K562 (cell line): ENCODE measurements at regions not wholly inside any gene's neighbourhood (a gene's known extent, or its start where the extent isn't known, plus 50 kb on each side); places are given as distances from the start of the nearest gene placed in this dataset.

Source experiments
- KAT8 ChIP-seq: fragments of 450-650 bp; IDR thresholded peaks from 2 replicates; pipeline ENCODE4 v1.6.1; 2016; ENCODE audit warnings: low read depth, mild to moderate bottlenecking
- NFXL1 ChIP-seq: fragments of 450-650 bp; formaldehyde crosslinking; IDR thresholded peaks from 2 replicates; pipeline ENCODE4 v1.4.0; 2021; ENCODE audit warnings: mild to moderate bottlenecking
- YY1 ChIP-seq, 3 experiments: IDR thresholded peaks; 2 replicates each; pipeline ENCODE4 v1.6.1; 2011; ENCODE audit warnings: low read length in 2 of 3, mild to moderate bottlenecking in 2 of 3, moderate library complexity in 2 of 3, borderline replicate concordance in 1 of 3, control low read depth in 1 of 3, low read depth in 1 of 3; ENCODE audit not compliant: insufficient read depth in 3 of 3, insufficient replicate concordance in 2 of 3, control insufficient read depth in 1 of 3, insufficient read length in 1 of 3; ENCODE audit errors: extremely low read depth in 1 of 3
- ZKSCAN1 ChIP-seq: fragments of 150-350 bp; IDR thresholded peaks from 2 replicates; pipeline ENCODE4 v1.6.1; 2016; ENCODE audit warnings: low read depth, low read length
- ZNF431 ChIP-seq: sonication (generic); formaldehyde crosslinking; IDR thresholded peaks from 2 replicates; pipeline ENCODE4 v1.8.0; 2022; ENCODE audit warnings: mild to moderate bottlenecking, missing genetic modification reagents
- TF ChIP-seq, protein P1 (sequence below): sonication (generic); formaldehyde crosslinking; IDR thresholded peaks from 2 replicates; pipeline ENCODE4 v1.8.0; 2022; ENCODE audit warnings: mild to moderate bottlenecking, low read depth, missing genetic modification reagents
- TF ChIP-seq, protein P2 (sequence below): IDR thresholded peaks from 2 replicates; pipeline ENCODE4 v1.6.1; 2011; ENCODE audit not compliant: insufficient read length; ENCODE audit errors: extremely low read depth
- TF ChIP-seq, protein P3 (sequence below): sonication (generic); formaldehyde crosslinking; IDR thresholded peaks from 2 replicates; pipeline ENCODE4 v1.8.1; 2023; ENCODE audit warnings: mild to moderate bottlenecking, missing genetic modification reagents

DNA sequence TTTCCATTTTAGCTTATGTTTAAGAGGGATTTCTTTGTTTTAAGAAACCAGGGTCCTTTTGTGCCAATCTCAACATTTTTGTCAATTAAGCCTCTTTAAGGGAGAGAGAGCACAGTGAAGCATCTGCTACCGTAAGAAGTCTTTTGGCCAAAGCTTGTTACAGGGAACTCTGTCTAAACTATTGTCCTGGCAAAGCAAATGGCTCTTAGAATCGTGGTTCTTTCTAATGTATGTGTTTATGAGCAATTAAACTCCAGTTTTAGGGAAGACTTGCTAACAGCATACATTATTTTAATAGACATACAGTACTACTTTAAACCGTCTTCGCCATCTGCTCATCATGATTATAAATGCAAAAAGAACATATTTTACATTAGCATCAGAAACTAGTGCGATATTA lies 202.1 kb downstream of the CDCA7 start:
- TF ChIP-seq, protein P1, sequence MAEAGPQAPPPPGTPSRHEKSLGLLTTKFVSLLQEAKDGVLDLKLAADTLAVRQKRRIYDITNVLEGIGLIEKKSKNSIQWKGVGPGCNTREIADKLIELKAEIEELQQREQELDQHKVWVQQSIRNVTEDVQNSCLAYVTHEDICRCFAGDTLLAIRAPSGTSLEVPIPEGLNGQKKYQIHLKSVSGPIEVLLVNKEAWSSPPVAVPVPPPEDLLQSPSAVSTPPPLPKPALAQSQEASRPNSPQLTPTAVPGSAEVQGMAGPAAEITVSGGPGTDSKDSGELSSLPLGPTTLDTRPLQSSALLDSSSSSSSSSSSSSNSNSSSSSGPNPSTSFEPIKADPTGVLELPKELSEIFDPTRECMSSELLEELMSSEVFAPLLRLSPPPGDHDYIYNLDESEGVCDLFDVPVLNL, result no peak
- TF ChIP-seq ZKSCAN1 (no peak), YY1 (IDR thresholded peaks at IDR 0.05; ENCODE audit: borderline replicate concordance in 1 of 3, control insufficient read depth in 1 of 3, extremely low read depth in 1 of 3, insufficient read depth in 3 of 3, insufficient read length in 1 of 3, insufficient replicate concordance in 2 of 3, low read depth in 1 of 3, low read length in 2 of 3) (no peak), KAT8 (no peak), NFXL1 (CRISPR knock-in tag) (no peak), ZNF431 (no peak)
- TF ChIP-seq, protein P2, sequence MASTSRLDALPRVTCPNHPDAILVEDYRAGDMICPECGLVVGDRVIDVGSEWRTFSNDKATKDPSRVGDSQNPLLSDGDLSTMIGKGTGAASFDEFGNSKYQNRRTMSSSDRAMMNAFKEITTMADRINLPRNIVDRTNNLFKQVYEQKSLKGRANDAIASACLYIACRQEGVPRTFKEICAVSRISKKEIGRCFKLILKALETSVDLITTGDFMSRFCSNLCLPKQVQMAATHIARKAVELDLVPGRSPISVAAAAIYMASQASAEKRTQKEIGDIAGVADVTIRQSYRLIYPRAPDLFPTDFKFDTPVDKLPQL, result no peak
- TF ChIP-seq, protein P3, sequence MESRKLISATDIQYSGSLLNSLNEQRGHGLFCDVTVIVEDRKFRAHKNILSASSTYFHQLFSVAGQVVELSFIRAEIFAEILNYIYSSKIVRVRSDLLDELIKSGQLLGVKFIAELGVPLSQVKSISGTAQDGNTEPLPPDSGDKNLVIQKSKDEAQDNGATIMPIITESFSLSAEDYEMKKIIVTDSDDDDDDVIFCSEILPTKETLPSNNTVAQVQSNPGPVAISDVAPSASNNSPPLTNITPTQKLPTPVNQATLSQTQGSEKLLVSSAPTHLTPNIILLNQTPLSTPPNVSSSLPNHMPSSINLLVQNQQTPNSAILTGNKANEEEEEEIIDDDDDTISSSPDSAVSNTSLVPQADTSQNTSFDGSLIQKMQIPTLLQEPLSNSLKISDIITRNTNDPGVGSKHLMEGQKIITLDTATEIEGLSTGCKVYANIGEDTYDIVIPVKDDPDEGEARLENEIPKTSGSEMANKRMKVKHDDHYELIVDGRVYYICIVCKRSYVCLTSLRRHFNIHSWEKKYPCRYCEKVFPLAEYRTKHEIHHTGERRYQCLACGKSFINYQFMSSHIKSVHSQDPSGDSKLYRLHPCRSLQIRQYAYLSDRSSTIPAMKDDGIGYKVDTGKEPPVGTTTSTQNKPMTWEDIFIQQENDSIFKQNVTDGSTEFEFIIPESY (CRISPR knock-in tag), result no peak
